ENCODE measurements at regions not wholly inside any gene's neighbourhood (a gene's known extent, or its start where the extent isn't known, plus 50 kb on each side); places are given as distances from the start of the nearest gene placed in this dataset.

DNA sequence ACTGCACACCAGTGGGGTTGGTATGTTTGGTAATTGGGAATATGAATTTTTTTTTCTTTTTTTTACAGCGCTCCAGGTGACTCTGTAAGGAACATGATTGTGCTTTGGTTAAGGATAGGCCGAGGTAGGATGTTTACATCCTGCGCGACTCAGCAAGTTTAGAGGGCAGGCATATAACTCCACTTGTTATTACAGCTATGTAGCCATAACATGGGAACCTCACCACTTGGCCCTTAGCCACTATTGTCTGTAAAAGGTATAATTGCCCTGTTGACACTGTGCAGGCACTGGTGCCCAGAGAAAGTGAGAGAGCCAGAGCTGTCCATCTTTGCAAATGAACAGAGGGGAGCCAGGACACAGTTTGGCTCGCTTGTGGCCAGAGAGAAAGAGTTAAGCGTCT, 172.9 kb downstream of the MCHR2 start:
- TF ChIP-seq POLR2A (IDR thresholded peaks at IDR 0.05) = no peak
- TF ChIP-seq, protein P1, sequence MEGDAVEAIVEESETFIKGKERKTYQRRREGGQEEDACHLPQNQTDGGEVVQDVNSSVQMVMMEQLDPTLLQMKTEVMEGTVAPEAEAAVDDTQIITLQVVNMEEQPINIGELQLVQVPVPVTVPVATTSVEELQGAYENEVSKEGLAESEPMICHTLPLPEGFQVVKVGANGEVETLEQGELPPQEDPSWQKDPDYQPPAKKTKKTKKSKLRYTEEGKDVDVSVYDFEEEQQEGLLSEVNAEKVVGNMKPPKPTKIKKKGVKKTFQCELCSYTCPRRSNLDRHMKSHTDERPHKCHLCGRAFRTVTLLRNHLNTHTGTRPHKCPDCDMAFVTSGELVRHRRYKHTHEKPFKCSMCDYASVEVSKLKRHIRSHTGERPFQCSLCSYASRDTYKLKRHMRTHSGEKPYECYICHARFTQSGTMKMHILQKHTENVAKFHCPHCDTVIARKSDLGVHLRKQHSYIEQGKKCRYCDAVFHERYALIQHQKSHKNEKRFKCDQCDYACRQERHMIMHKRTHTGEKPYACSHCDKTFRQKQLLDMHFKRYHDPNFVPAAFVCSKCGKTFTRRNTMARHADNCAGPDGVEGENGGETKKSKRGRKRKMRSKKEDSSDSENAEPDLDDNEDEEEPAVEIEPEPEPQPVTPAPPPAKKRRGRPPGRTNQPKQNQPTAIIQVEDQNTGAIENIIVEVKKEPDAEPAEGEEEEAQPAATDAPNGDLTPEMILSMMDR (IDR thresholded peaks at IDR 0.05) = no peak

Measured in ovary (tissue), 3 donors.